DOHH2 (cell line): ENCODE measurements at regions not wholly inside any gene's neighbourhood (a gene's known extent, or its start where the extent isn't known, plus 50 kb on each side); places are given as distances from the start of the nearest gene placed in this dataset.

Experiments used
- H3F3A ChIP-seq: fragments of 200-600 bp; sonication (generic), shearing (Covaris generic); 2 replicates; pipeline ENCODE4 v1.6.0; 2016; ENCODE audit warnings: antibody characterized with exemption, mild to moderate bottlenecking; ENCODE audit not compliant: control insufficient read depth, insufficient read depth
- H3K27ac ChIP-seq: fragments of 200-600 bp; sonication (generic); 2 replicates; pipeline ENCODE4 v1.5.1; 2014; ENCODE audit warnings: low read depth, mild to moderate bottlenecking, low read length, moderate library complexity
- H3K27me3 ChIP-seq: fragments of 200-600 bp; sonication (generic); 2 replicates; pipeline ENCODE4 v1.6.1; 2014; ENCODE audit warnings: mild to moderate bottlenecking, low read length, mixed read lengths; ENCODE audit not compliant: control insufficient read depth
- H3K36me3 ChIP-seq: fragments of 200-600 bp; sonication (generic); 2 replicates; pipeline ENCODE4 v1.6.1; 2014; ENCODE audit warnings: mild to moderate bottlenecking, low read length, moderate library complexity, mixed read lengths; ENCODE audit not compliant: control insufficient read depth
- H3K4me1 ChIP-seq: fragments of 200-600 bp; sonication (generic); 2 replicates; pipeline ENCODE4 v1.6.1; 2014; ENCODE audit warnings: mild to moderate bottlenecking, low read length, mixed read lengths; ENCODE audit not compliant: control insufficient read depth
- H3K4me2 ChIP-seq: fragments of 200-600 bp; sonication (generic); 2 replicates; pipeline ENCODE4 v1.6.0; 2014; ENCODE audit warnings: mild to moderate bottlenecking, low read length, moderate library complexity
- H3K4me3 ChIP-seq: fragments of 200-600 bp; sonication (generic); 2 replicates; pipeline ENCODE4 v1.5.1; 2014; ENCODE audit warnings: mild to moderate bottlenecking, low read length, mixed read lengths
- H3K79me2 ChIP-seq: fragments of 200-600 bp; sonication (generic); 2 replicates; pipeline ENCODE4 v1.6.1; 2014; ENCODE audit warnings: mild to moderate bottlenecking, low read length, mixed read lengths; ENCODE audit not compliant: control insufficient read depth
- H3K9me2 ChIP-seq: fragments of 200-600 bp; sonication (generic); replicated peaks from 2 replicates; pipeline ENCODE4 v1.6.1; 2014; ENCODE audit warnings: mild to moderate bottlenecking, low read length, mixed read lengths; ENCODE audit not compliant: control insufficient read depth
- H3K9me3 ChIP-seq: fragments of 200-600 bp; sonication (generic); 2 replicates; pipeline ENCODE4 v1.6.1; 2014; ENCODE audit warnings: antibody characterized with exemption, low read length, mixed read lengths; ENCODE audit not compliant: control insufficient read depth, insufficient read depth
- H4K20me1 ChIP-seq: fragments of 200-600 bp; sonication (generic); 2 replicates; pipeline ENCODE4 v1.6.0; 2014; ENCODE audit warnings: low read depth, mild to moderate bottlenecking, antibody characterized with exemption, low read length, moderate library complexity; ENCODE audit not compliant: control insufficient read depth, insufficient read depth
- EZH2phosphoT487 ChIP-seq: fragments of 200-600 bp; sonication (generic); IDR thresholded peaks from 2 replicates; pipeline ENCODE4 v1.6.1; 2017; ENCODE audit warnings: borderline replicate concordance, mild to moderate bottlenecking, antibody characterized with exemption, low read length, moderate library complexity, mixed read lengths
- TF ChIP-seq, protein P1 (sequence below): fragments of 200-600 bp; sonication (generic); IDR thresholded peaks from one replicate; pipeline ENCODE4 v1.5.1; 2014; ENCODE audit warnings: antibody characterized with exemption, mild to moderate bottlenecking, low read depth, low read length; ENCODE audit not compliant: poor library complexity, severe bottlenecking

DNA sequence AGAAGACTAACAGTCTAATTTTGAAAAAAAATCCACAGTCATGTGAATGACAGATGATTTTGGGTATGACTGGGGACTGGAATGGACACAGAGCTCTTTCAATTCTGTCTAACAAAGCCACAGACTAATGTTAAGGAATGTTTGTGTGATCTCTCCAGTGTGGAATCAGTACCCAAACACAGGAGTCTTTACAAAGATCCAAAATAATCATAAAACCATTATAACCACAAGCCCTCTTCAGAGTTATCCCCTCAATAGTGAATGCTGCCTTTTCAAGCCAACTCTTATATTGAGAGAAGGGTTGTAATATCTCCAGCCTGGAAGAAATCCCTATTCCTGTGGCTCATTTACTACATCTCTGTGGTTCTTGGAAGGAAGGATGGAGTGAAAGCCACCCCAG, 552.0 kb upstream of the CLINT1 start:
- no peaks in the 10 kb centered on the region for H3K27me3 ChIP-seq
- no peaks in the 10 kb centered on the region for H4K20me1 ChIP-seq
- H3K4me1 ChIP-seq: peaks cover 11% of the 10 kb centered on the region
- H3K79me2 ChIP-seq: no peaks in the 10 kb centered on the region
- no peaks in the 10 kb centered on the region for H3K36me3 ChIP-seq
- no peak overlapping the region for H3K27ac ChIP-seq
- H3K4me3 ChIP-seq: no peak overlapping the region
- H3K4me2 ChIP-seq: no peak overlapping the region
- TF ChIP-seq, protein P1, sequence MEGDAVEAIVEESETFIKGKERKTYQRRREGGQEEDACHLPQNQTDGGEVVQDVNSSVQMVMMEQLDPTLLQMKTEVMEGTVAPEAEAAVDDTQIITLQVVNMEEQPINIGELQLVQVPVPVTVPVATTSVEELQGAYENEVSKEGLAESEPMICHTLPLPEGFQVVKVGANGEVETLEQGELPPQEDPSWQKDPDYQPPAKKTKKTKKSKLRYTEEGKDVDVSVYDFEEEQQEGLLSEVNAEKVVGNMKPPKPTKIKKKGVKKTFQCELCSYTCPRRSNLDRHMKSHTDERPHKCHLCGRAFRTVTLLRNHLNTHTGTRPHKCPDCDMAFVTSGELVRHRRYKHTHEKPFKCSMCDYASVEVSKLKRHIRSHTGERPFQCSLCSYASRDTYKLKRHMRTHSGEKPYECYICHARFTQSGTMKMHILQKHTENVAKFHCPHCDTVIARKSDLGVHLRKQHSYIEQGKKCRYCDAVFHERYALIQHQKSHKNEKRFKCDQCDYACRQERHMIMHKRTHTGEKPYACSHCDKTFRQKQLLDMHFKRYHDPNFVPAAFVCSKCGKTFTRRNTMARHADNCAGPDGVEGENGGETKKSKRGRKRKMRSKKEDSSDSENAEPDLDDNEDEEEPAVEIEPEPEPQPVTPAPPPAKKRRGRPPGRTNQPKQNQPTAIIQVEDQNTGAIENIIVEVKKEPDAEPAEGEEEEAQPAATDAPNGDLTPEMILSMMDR: no peak
- H3K9me2 ChIP-seq: no peaks in the 10 kb centered on the region
- no peaks in the 10 kb centered on the region for H3F3A ChIP-seq
- H3K9me3 ChIP-seq: no peaks in the 10 kb centered on the region

DNA sequence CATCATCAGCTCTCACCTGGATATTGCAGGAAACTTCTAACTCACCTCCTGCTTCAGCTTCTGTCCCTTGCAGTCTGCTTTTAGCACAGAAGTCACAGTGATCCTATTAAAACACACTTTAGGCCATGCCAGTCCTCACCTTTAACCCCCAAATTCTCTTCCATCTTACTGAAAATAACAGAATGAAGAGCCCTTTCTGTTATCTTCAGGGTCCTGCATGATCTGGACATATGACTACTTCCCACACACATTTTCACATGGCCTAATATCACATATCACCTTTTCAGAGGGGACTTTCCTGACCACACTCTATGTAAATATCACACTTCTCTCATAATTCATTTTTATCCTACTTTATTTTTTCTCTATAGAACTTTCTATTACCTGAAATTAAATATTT, 550.6 kb upstream of the CLINT1 start:
- TF ChIP-seq, protein P1: no peak
- TF ChIP-seq EZH2phosphoT487: no peak
- Histone ChIP-seq H3K9me2 (no peaks in the 10 kb centered on the region), H3K36me3 (no peaks in the 10 kb centered on the region), H3K9me3 (no peaks in the 10 kb centered on the region), H3K27ac (no peak overlapping the region), H3K27me3 (no peaks in the 10 kb centered on the region), H3K4me3 (no peak overlapping the region), H3K4me2 (no peak overlapping the region), H3K79me2 (no peaks in the 10 kb centered on the region), H3K4me1 (peaks cover 11% of the 10 kb centered on the region), H4K20me1 (no peaks in the 10 kb centered on the region), H3F3A (no peaks in the 10 kb centered on the region)

DNA sequence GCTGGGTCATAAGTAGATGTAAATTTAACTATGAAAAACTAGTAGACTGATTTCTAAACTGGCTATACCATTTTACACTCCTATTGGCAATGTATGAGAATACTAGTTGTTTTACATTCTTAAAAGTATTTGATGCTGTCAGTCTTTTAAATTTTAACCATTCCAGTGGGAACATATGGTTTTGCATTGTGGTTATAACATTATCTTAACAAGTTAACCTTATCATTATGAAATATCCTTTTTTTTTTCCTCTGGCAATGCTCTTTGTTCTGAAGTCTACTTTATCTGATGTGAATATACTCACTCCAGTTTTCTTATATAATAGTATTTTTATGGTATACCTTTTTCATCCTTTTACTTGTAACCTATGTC, 548.9 kb upstream of the CLINT1 start:
- H3F3A ChIP-seq: no peaks in the 10 kb centered on the region
- H3K9me3 ChIP-seq: peaks cover 8% of the 10 kb centered on the region; the same call in 1 of the 2 replicates
- H3K27ac ChIP-seq: no peak overlapping the region
- no peaks in the 10 kb centered on the region for H4K20me1 ChIP-seq
- no peaks in the 10 kb centered on the region for H3K36me3 ChIP-seq
- no peak overlapping the region for H3K4me2 ChIP-seq
- H3K9me2 ChIP-seq: no peaks in the 10 kb centered on the region
- peaks cover 6% of the 10 kb centered on the region for H3K4me1 ChIP-seq
- TF ChIP-seq, protein P1: no peak
- no peak for TF ChIP-seq EZH2phosphoT487
- H3K27me3 ChIP-seq: no peaks in the 10 kb centered on the region
- H3K79me2 ChIP-seq: no peaks in the 10 kb centered on the region
- no peak overlapping the region for H3K4me3 ChIP-seq
